Neural cell (in vitro differentiated cells): ENCODE measurements at regions not wholly inside any gene's neighbourhood (a gene's known extent, or its start where the extent isn't known, plus 50 kb on each side); places are given as distances from the start of the nearest gene placed in this dataset.
"Not testable (repeated sequence)": the region's sequence is repeated elsewhere in the genome, so short reads cannot be mapped to it uniquely, and the experiment has no call there.

Experiments
- H2AFZ ChIP-seq: fragments of 200-600, 300-800 bp; sonication (generic), shearing (Covaris generic); 2 replicates; pipeline ENCODE4 v1.6.0; 2014; ENCODE audit warnings: low read depth, mild to moderate bottlenecking, antibody characterized with exemption, low read length, moderate library complexity
- H3F3A ChIP-seq: fragments of 200-600 bp; shearing (Covaris generic); 2 replicates; pipeline ENCODE4 v1.6.1; 2016; ENCODE audit warnings: mild to moderate bottlenecking, moderate library complexity, mixed read lengths, antibody characterized with exemption, low read length; ENCODE audit not compliant: insufficient read depth, poor library complexity, severe bottlenecking
- H3K27ac ChIP-seq: fragments of 200-600, 300-800 bp; sonication (generic), shearing (Covaris generic); 2 replicates; pipeline ENCODE4 v1.5.1; 2014; ENCODE audit warnings: mild to moderate bottlenecking, low read length, moderate library complexity
- H3K27me3 ChIP-seq: fragments of 300-800, 200-600 bp; sonication (generic), shearing (Covaris generic); 2 replicates; pipeline ENCODE4 v1.6.0; 2014; ENCODE audit warnings: mild to moderate bottlenecking, low read depth, low read length, moderate library complexity; ENCODE audit not compliant: insufficient read depth
- H3K36me3 ChIP-seq: fragments of 300-800, 200-600 bp; sonication (generic), shearing (Covaris generic); 2 replicates; pipeline ENCODE4 v1.5.1; 2014; ENCODE audit warnings: mild to moderate bottlenecking, antibody characterized with exemption, low read length, moderate library complexity; ENCODE audit not compliant: insufficient read depth
- H3K4me2 ChIP-seq: fragments of 300-800, 200-600 bp; sonication (generic), shearing (Covaris generic); 2 replicates; pipeline ENCODE4 v1.6.0; 2014; ENCODE audit warnings: mild to moderate bottlenecking, low read length
- H3K4me3 ChIP-seq: fragments of 300-800, 200-600 bp; sonication (generic), shearing (Covaris generic); 2 replicates; pipeline ENCODE4 v1.5.1; 2014; ENCODE audit warnings: mild to moderate bottlenecking, low read length, moderate library complexity
- H3K79me2 ChIP-seq: fragments of 200-600 bp; shearing (Covaris generic); replicated peaks from 2 replicates; pipeline ENCODE4 v1.6.0; 2014; ENCODE audit warnings: mild to moderate bottlenecking, low read length, moderate library complexity; ENCODE audit not compliant: insufficient read depth
- H3K9ac ChIP-seq: fragments of 300-800, 200-600 bp; sonication (generic), shearing (Covaris generic); 2 replicates; pipeline ENCODE4 v1.6.1; 2016; ENCODE audit warnings: mild to moderate bottlenecking, low read length, mixed read lengths
- H3K9me2 ChIP-seq: fragments of 200-600 bp; shearing (Covaris generic); 2 replicates; pipeline ENCODE4 v1.6.1; 2016; ENCODE audit warnings: mild to moderate bottlenecking, low read length, mixed read lengths; ENCODE audit not compliant: insufficient read depth
- H3K9me3 ChIP-seq: fragments of 200-600, 300-800 bp; sonication (generic), shearing (Covaris generic); 2 replicates; pipeline ENCODE4 v1.6.1; 2016; ENCODE audit warnings: mild to moderate bottlenecking, mixed run types, low read length, moderate library complexity, mixed read lengths
- H4K20me1 ChIP-seq: fragments of 200-600 bp; shearing (Covaris generic); 2 replicates; pipeline ENCODE4 v1.6.1; 2016; ENCODE audit warnings: mild to moderate bottlenecking, mixed run types; ENCODE audit not compliant: insufficient read depth
- CTCF ChIP-seq: fragments of 450-650 bp; IDR thresholded peaks from 2 replicates; pipeline ENCODE4 v1.5.1; 2014; ENCODE audit warnings: antibody characterized with exemption, mild to moderate bottlenecking, moderate library complexity; ENCODE audit not compliant: poor library complexity, severe bottlenecking
- EP300 ChIP-seq: fragments of 450-650 bp; conservative IDR thresholded peaks from 2 replicates; pipeline ENCODE4 v1.6.1; 2014; ENCODE audit warnings: antibody characterized with exemption, mild to moderate bottlenecking, moderate library complexity; ENCODE audit not compliant: poor library complexity, severe bottlenecking
- EZH2 ChIP-seq: fragments of 200-600, 300-800 bp; shearing (Covaris generic), sonication (generic); IDR thresholded peaks from 2 replicates; pipeline ENCODE4 v1.6.1; 2014; ENCODE audit warnings: antibody characterized with exemption, low read length, borderline replicate concordance, mild to moderate bottlenecking; ENCODE audit not compliant: insufficient read depth, poor library complexity, severe bottlenecking
- MXI1 ChIP-seq: fragments of 450-650 bp; conservative IDR thresholded peaks from 2 replicates; pipeline ENCODE4 v1.6.1; 2014; ENCODE audit warnings: antibody characterized with exemption, mild to moderate bottlenecking; ENCODE audit not compliant: poor library complexity, severe bottlenecking
- POLR2AphosphoS5 ChIP-seq: IDR thresholded peaks from 2 replicates; pipeline ENCODE4 v1.6.1; 2012
- RAD21 ChIP-seq: fragments of 450-650 bp; conservative IDR thresholded peaks from 2 replicates; pipeline ENCODE4 v1.6.1; 2014; ENCODE audit warnings: antibody characterized with exemption, mild to moderate bottlenecking, moderate library complexity
- REST ChIP-seq: IDR thresholded peaks from 2 replicates; pipeline ENCODE4 v1.6.1; 2012; ENCODE audit warnings: borderline replicate concordance
- SMC3 ChIP-seq: fragments of 450-650 bp; conservative IDR thresholded peaks from 2 replicates; pipeline ENCODE4 v1.6.1; 2014; ENCODE audit warnings: antibody characterized with exemption, mild to moderate bottlenecking, moderate library complexity; ENCODE audit not compliant: poor library complexity
- TAF1 ChIP-seq: IDR thresholded peaks from 2 replicates; pipeline ENCODE4 v1.6.1; 2012; ENCODE audit warnings: low read depth

GRCh38 chr13:50626101-50626547 is 217.4 kb downstream of the DLEU7 start:
- no peak overlapping the region for H3K27ac ChIP-seq
- no peaks in the 10 kb centered on the region for H3K9me2 ChIP-seq
- no peak for TF ChIP-seq POLR2AphosphoS5
- TF ChIP-seq EZH2: no peak
- TF ChIP-seq RAD21: no peak
- no peak for TF ChIP-seq MXI1
- no peak for TF ChIP-seq TAF1
- TF ChIP-seq CTCF: no peak
- no peak for TF ChIP-seq EP300
- TF ChIP-seq SMC3: no peak
- no peak for TF ChIP-seq REST
- no peaks in the 10 kb centered on the region for H4K20me1 ChIP-seq
- no peak overlapping the region for H2AFZ ChIP-seq
- no peaks in the 10 kb centered on the region for H3K9me3 ChIP-seq
- H3F3A ChIP-seq: no peaks in the 10 kb centered on the region
- H3K79me2 ChIP-seq: no peaks in the 10 kb centered on the region
- H3K9ac ChIP-seq: no peak overlapping the region
- H3K4me3 ChIP-seq: no peak overlapping the region
- H3K36me3 ChIP-seq: no peaks in the 10 kb centered on the region
- H3K27me3 ChIP-seq: no peaks in the 10 kb centered on the region
- H3K4me2 ChIP-seq: no peak overlapping the region

GRCh38 chr13:50627111-50627510 is 216.4 kb downstream of the DLEU7 start:
- Histone ChIP-seq H3K27ac (no peak overlapping the region), H3F3A (no peaks in the 10 kb centered on the region), H3K27me3 (no peaks in the 10 kb centered on the region), H3K9me2 (no peaks in the 10 kb centered on the region), H3K36me3 (no peaks in the 10 kb centered on the region), H3K9me3 (no peaks in the 10 kb centered on the region), H3K79me2 (no peaks in the 10 kb centered on the region), H3K4me3 (no peak overlapping the region), H3K9ac (no peak overlapping the region), H3K4me2 (no peak overlapping the region), H2AFZ (no peak overlapping the region), H4K20me1 (no peaks in the 10 kb centered on the region)
- TF ChIP-seq EP300: no peak
- no peak for TF ChIP-seq RAD21
- TF ChIP-seq POLR2AphosphoS5: no peak
- TF ChIP-seq TAF1: no peak
- TF ChIP-seq SMC3: no peak
- no peak for TF ChIP-seq MXI1
- TF ChIP-seq EZH2: no peak
- TF ChIP-seq CTCF: no peak
- TF ChIP-seq REST: no peak

- not testable (repeated sequence) for H3K27me3 ChIP-seq, H3K9ac ChIP-seq, H3K27ac ChIP-seq, H3K4me2 ChIP-seq, H4K20me1 ChIP-seq, H3K79me2 ChIP-seq, H3F3A ChIP-seq, H3K9me2 ChIP-seq, H2AFZ ChIP-seq, H3K4me3 ChIP-seq, H3K36me3 ChIP-seq, H3K9me3 ChIP-seq
Observed at GRCh38 chr13:50628512-50628911, 215.0 kb downstream of the DLEU7 start.
